ENCODE measurements at regions not wholly inside any gene's neighbourhood (a gene's known extent, or its start where the extent isn't known, plus 50 kb on each side); places are given as distances from the start of the nearest gene placed in this dataset.

GRCh38 chr12:61009192-61009591 is 1251.0 kb upstream of the USP15 start:
- Histone ChIP-seq H3K4me3 (ENCODE audit: low read length) (no peak overlapping the region), H3K4me2 (ENCODE audit: low read length) (no peak overlapping the region), H3K9me2 (ENCODE audit: insufficient read depth, low read length) (no peaks in the 10 kb centered on the region), H3K9me3 (ENCODE audit: low read length) (no peaks in the 10 kb centered on the region), H3K36me3 (ENCODE audit: insufficient read depth, low read length) (no peaks in the 10 kb centered on the region), H2AFZ (ENCODE audit: low read depth, low read length) (no peak overlapping the region), H3K79me2 (replicated peaks; ENCODE audit: insufficient read depth, low read length) (no peaks in the 10 kb centered on the region), H3K9ac (ENCODE audit: low read length) (no peak overlapping the region), H3F3A (ENCODE audit: insufficient read depth, low read length, poor library complexity, severe bottlenecking) (no peaks in the 10 kb centered on the region), H3K27ac (ENCODE audit: low read length) (no peak overlapping the region), H3K27me3 (ENCODE audit: insufficient read depth, low read depth, low read length) (no peaks in the 10 kb centered on the region), H4K20me1 (ENCODE audit: insufficient read depth) (no peaks in the 10 kb centered on the region)
- TF ChIP-seq EP300 (conservative IDR thresholded peaks at IDR 0.05; ENCODE audit: poor library complexity, severe bottlenecking): no peak
- no peak for TF ChIP-seq MXI1 (conservative IDR thresholded peaks at IDR 0.05; ENCODE audit: poor library complexity, severe bottlenecking)
- no peak for TF ChIP-seq CTCF (IDR thresholded peaks at IDR 0.05; ENCODE audit: poor library complexity, severe bottlenecking)
- TF ChIP-seq POLR2AphosphoS5 (IDR thresholded peaks at IDR 0.05): no peak
- no peak for TF ChIP-seq TAF1 (IDR thresholded peaks at IDR 0.05; ENCODE audit: low read depth)
- TF ChIP-seq SMC3 (conservative IDR thresholded peaks at IDR 0.05; ENCODE audit: poor library complexity): no peak
- no peak for TF ChIP-seq EZH2 (IDR thresholded peaks at IDR 0.05; ENCODE audit: borderline replicate concordance, insufficient read depth, low read length, poor library complexity, severe bottlenecking)
- TF ChIP-seq, protein P1, sequence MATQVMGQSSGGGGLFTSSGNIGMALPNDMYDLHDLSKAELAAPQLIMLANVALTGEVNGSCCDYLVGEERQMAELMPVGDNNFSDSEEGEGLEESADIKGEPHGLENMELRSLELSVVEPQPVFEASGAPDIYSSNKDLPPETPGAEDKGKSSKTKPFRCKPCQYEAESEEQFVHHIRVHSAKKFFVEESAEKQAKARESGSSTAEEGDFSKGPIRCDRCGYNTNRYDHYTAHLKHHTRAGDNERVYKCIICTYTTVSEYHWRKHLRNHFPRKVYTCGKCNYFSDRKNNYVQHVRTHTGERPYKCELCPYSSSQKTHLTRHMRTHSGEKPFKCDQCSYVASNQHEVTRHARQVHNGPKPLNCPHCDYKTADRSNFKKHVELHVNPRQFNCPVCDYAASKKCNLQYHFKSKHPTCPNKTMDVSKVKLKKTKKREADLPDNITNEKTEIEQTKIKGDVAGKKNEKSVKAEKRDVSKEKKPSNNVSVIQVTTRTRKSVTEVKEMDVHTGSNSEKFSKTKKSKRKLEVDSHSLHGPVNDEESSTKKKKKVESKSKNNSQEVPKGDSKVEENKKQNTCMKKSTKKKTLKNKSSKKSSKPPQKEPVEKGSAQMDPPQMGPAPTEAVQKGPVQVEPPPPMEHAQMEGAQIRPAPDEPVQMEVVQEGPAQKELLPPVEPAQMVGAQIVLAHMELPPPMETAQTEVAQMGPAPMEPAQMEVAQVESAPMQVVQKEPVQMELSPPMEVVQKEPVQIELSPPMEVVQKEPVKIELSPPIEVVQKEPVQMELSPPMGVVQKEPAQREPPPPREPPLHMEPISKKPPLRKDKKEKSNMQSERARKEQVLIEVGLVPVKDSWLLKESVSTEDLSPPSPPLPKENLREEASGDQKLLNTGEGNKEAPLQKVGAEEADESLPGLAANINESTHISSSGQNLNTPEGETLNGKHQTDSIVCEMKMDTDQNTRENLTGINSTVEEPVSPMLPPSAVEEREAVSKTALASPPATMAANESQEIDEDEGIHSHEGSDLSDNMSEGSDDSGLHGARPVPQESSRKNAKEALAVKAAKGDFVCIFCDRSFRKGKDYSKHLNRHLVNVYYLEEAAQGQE (IDR thresholded peaks at IDR 0.05; ENCODE audit: borderline replicate concordance): no peak
- no peak for TF ChIP-seq RAD21 (conservative IDR thresholded peaks at IDR 0.05)

DNA sequence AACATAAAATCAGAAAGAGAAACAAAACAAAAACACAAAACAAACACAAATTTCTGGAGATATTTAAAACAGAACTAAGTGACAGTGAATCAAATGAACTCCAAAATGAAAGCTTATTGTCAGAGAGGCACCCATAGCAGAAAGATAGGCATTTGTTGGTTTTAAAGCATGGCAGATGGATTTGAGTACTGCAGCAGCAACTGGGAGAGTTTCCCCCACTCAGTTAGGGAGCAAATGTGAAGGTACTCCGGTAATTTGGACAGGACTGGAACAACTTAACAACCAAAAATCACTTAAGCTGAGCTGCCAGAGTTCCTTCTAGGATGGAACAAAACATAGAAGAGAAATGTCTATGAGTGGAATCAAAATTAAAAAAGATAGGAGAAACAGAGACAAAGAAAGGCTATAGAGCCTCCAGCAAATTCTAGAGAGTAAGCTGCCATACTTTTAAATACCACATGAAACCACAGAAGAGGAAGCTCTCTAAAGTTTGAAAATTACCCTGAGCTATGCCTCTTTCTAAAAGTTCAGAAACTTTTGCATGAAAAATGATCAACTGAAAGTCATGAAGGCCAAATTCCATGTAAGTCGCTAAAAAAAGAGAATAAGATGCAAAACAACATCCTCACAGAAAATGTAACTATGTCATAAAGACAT is 1248.3 kb upstream of the USP15 start:
- Histone ChIP-seq H3K27ac (ENCODE audit: low read length) (no peak overlapping the region), H3K27me3 (ENCODE audit: insufficient read depth, low read depth, low read length) (no peaks in the 10 kb centered on the region), H3F3A (ENCODE audit: insufficient read depth, low read length, poor library complexity, severe bottlenecking) (no peaks in the 10 kb centered on the region), H3K36me3 (ENCODE audit: insufficient read depth, low read length) (no peaks in the 10 kb centered on the region), H3K9me3 (ENCODE audit: low read length) (no peaks in the 10 kb centered on the region), H3K79me2 (replicated peaks; ENCODE audit: insufficient read depth, low read length) (no peaks in the 10 kb centered on the region), H3K4me3 (ENCODE audit: low read length) (no peak overlapping the region), H3K9ac (ENCODE audit: low read length) (no peak overlapping the region), H3K4me2 (ENCODE audit: low read length) (no peak overlapping the region), H2AFZ (ENCODE audit: low read depth, low read length) (no peak overlapping the region), H3K9me2 (ENCODE audit: insufficient read depth, low read length) (no peaks in the 10 kb centered on the region), H4K20me1 (ENCODE audit: insufficient read depth) (no peaks in the 10 kb centered on the region)
- TF ChIP-seq TAF1 (IDR thresholded peaks at IDR 0.05; ENCODE audit: low read depth): no peak
- TF ChIP-seq POLR2AphosphoS5 (IDR thresholded peaks at IDR 0.05): no peak
- TF ChIP-seq, protein P1 (IDR thresholded peaks at IDR 0.05; ENCODE audit: borderline replicate concordance): no peak
- no peak for TF ChIP-seq SMC3 (conservative IDR thresholded peaks at IDR 0.05; ENCODE audit: poor library complexity)
- TF ChIP-seq CTCF (IDR thresholded peaks at IDR 0.05; ENCODE audit: poor library complexity, severe bottlenecking): no peak
- TF ChIP-seq RAD21 (conservative IDR thresholded peaks at IDR 0.05): no peak
- TF ChIP-seq EZH2 (IDR thresholded peaks at IDR 0.05; ENCODE audit: borderline replicate concordance, insufficient read depth, low read length, poor library complexity, severe bottlenecking): no peak
- TF ChIP-seq MXI1 (conservative IDR thresholded peaks at IDR 0.05; ENCODE audit: poor library complexity, severe bottlenecking): no peak
- no peak for TF ChIP-seq EP300 (conservative IDR thresholded peaks at IDR 0.05; ENCODE audit: poor library complexity, severe bottlenecking)

Data from neural cell (in vitro differentiated cells).